ENCODE measurements at regions not wholly inside any gene's neighbourhood (a gene's known extent, or its start where the extent isn't known, plus 50 kb on each side); places are given as distances from the start of the nearest gene placed in this dataset.

- DNase-seq, result no peak
Observed at GRCh38 chr6:21824431-21825177, 231.1 kb downstream of the SOX4 start.

- no peak for DNase-seq
Observed at GRCh38 chr6:21826023-21826422, 232.5 kb downstream of the SOX4 start.

- no peak for DNase-seq
Observed at GRCh38 chr6:21826904-21827303, 233.4 kb downstream of the SOX4 start.

- no peak for DNase-seq
Observed at GRCh38 chr6:21827425-21828202, 234.1 kb downstream of the SOX4 start.

GRCh38 chr6:21828704-21829103, 235.2 kb downstream of the SOX4 start:
- DNase-seq, result no peak

GRCh38 chr6:21829126-21829525, 235.6 kb downstream of the SOX4 start:
- no peak for DNase-seq

GRCh38 chr6:21831521-21832291, 238.2 kb downstream of the SOX4 start:
- DNase-seq, result no peak

GRCh38 chr6:21836277-21836676, 242.7 kb downstream of the SOX4 start:
- no peak for DNase-seq

- DNase-seq, result no peak
Observed at GRCh38 chr6:21836772-21837425, 243.3 kb downstream of the SOX4 start.

- no peak for DNase-seq
Observed at GRCh38 chr6:21840428-21840827, 246.9 kb downstream of the SOX4 start.

- DNase-seq, result no peak
Observed at GRCh38 chr6:21842875-21843645, 249.5 kb downstream of the SOX4 start.

- no peak for DNase-seq
Observed at GRCh38 chr6:21844120-21844917, 250.8 kb downstream of the SOX4 start.

- no peak for DNase-seq
Observed at GRCh38 chr6:21845018-21845417, 251.5 kb downstream of the SOX4 start.

GRCh38 chr6:21845439-21846140, 252.0 kb downstream of the SOX4 start:
- no peak for DNase-seq

- DNase-seq, result no peak
Observed at GRCh38 chr6:21846541-21847451, 253.2 kb downstream of the SOX4 start.

GRCh38 chr6:21847711-21848480, 254.3 kb downstream of the SOX4 start:
- no peak for DNase-seq

GRCh38 chr6:21850691-21851090, 257.1 kb downstream of the SOX4 start:
- DNase-seq, result no peak

- no peak for DNase-seq
Observed at GRCh38 chr6:21855811-21856455, 262.4 kb downstream of the SOX4 start.

Measured in AML-193 (cell line).